ENCODE measurements at regions not wholly inside any gene's neighbourhood (a gene's known extent, or its start where the extent isn't known, plus 50 kb on each side); places are given as distances from the start of the nearest gene placed in this dataset.

GRCh38 chr3:27059489-27059888 lies 309.7 kb downstream of the NEK10 start:
- DNase-seq = no peak
- Histone ChIP-seq H3K4ac (ENCODE audit: low read depth, low read length) (no peak overlapping the region), H4K5ac (ENCODE audit: low read depth, low read length) (no peak overlapping the region), H2BK120ac (ENCODE audit: low read depth, low read length) (no peak overlapping the region), H2BK5ac (ENCODE audit: low read depth, low read length, poor library complexity, severe bottlenecking) (no peak overlapping the region), H3K18ac (ENCODE audit: low read depth, low read length) (no peak overlapping the region), H3K9me1 (ENCODE audit: insufficient read depth, low read length) (no peaks in the 10 kb centered on the region), H2AK5ac (ENCODE audit: low read depth, low read length) (no peak overlapping the region), H2AK9ac (replicated peaks; ENCODE audit: low read depth, low read length, poor library complexity) (no peak overlapping the region), H3K79me1 (ENCODE audit: low read depth in 1 of 2, low read length in 2 of 2) (no peaks in the 10 kb centered on the region), H3K27ac (ENCODE audit: insufficient read depth, low read length) (no peak overlapping the region), H3K9me3 (ENCODE audit: control insufficient read depth, insufficient read depth, low read length) (0 out of 2 replicates have a peak, but pooled peaks cover 1% of the 10 kb centered on the region), H3K14ac (replicated peaks; ENCODE audit: low read depth, low read length) (no peak overlapping the region), H3K27me3 (ENCODE audit: control insufficient read depth, insufficient read depth, low read length) (no peaks in the 10 kb centered on the region), H3K9ac (ENCODE audit: low read depth, low read length) (no peak overlapping the region), H2BK15ac (ENCODE audit: low read depth, low read length) (no peak overlapping the region), H3K56ac (ENCODE audit: extremely low read depth, insufficient read depth, low read length) (no peak overlapping the region), H2BK20ac (ENCODE audit: low read depth, low read length) (no peak overlapping the region), H3K23ac (ENCODE audit: low read depth, low read length) (no peak overlapping the region), H4K91ac (ENCODE audit: insufficient read depth, low read depth, low read length) (no peak overlapping the region), H4K20me1 (ENCODE audit: insufficient read depth, low read length) (no peaks in the 10 kb centered on the region), H3K4me2 (ENCODE audit: low read depth, low read length) (no peak overlapping the region), H4K8ac (ENCODE audit: low read depth in 2 of 2, low read length in 2 of 2) (no peak overlapping the region), H3K36me3 (ENCODE audit: control insufficient read depth, insufficient read depth, low read length) (no peaks in the 10 kb centered on the region), H3K4me3 (ENCODE audit: insufficient read depth, low read depth, low read length) (no peak overlapping the region), H2AFZ (replicated peaks; ENCODE audit: low read length, poor library complexity) (no peak overlapping the region), H3K4me1 (ENCODE audit: control insufficient read depth, insufficient read depth, low read length) (no peaks in the 10 kb centered on the region)
- no TSS peak for BruUV-seq (replicated peaks)
- POLR2A ChIA-PET (ENCODE audit: unreplicated experiment) = no interaction called here
- TF ChIP-seq CHD1 (IDR thresholded peaks at IDR 0.05; ENCODE audit: low read depth, low read length) (no peak), MAFK (IDR thresholded peaks at IDR 0.05; ENCODE audit: low read depth, low read length) (peak; percentile 74)
- intact Hi-C loops (cut with micrococcal nuclease) = no loop called here
- dilution Hi-C loops (cut with HindIII; ENCODE audit: low sequenced_read_pairs, unreplicated experiment) = no loop called here
- in situ Hi-C loops (cut with MboI; ENCODE audit: low sequenced_read_pairs) = no loop called here
- no peak for ATAC-seq (ENCODE audit: low read depth)
- CTCF ChIA-PET = no interaction called here

Data from IMR-90 (cell line).